Heart left ventricle (tissue), 16 donors: ENCODE measurements at regions not wholly inside any gene's neighbourhood (a gene's known extent, or its start where the extent isn't known, plus 50 kb on each side); places are given as distances from the start of the nearest gene placed in this dataset.

ENCODE experiments used
- ATAC-seq, 4 donors: fragments of 200-7000 bp; cut with Tn5 transposase; one replicate each; pipeline ENCODE4 v1.9.1; 2020 to 2022; ENCODE audit warnings: moderate library complexity in 4 of 4, mild to moderate bottlenecking in 3 of 4, moderate number of reproducible peaks in 1 of 4
- DNase-seq, 5 donors: peaks; one replicate each; pipeline ENCODE4 v3.0.0-alpha.2; 2020
- H3K27ac ChIP-seq, 12 donors: fragments of 200-600 bp; sonication (generic) in 4 of 12; one replicate each; pipeline versions ENCODE4 v1.5.0 to v1.8.0; 2016 to 2022; ENCODE audit warnings: mild to moderate bottlenecking in 2 of 12
- H3K27me3 ChIP-seq, 9 donors: fragments of 200-600 bp; sonication (generic) in 2 of 9; one replicate each; pipeline versions ENCODE4 v1.5.1 to v1.8.0; 2016 to 2022; ENCODE audit warnings: mild to moderate bottlenecking in 3 of 9
- H3K36me3 ChIP-seq, 9 donors: fragments of 200-600 bp; sonication (generic) in 2 of 9; one replicate each; pipeline versions ENCODE4 v1.5.0 to v1.8.0; 2018 to 2022; ENCODE audit warnings: mild to moderate bottlenecking in 2 of 9
- H3K4me1 ChIP-seq, 12 donors: fragments of 200-600 bp; sonication (generic) in 4 of 12; one replicate each; pipeline versions ENCODE4 v1.5.0 to v1.8.0; 2016 to 2022; ENCODE audit warnings: mild to moderate bottlenecking in 3 of 12
- H3K4me3 ChIP-seq, 12 donors: fragments of 200-600 bp; sonication (generic) in 4 of 12; one replicate each; pipeline versions ENCODE4 v1.5.0 to v1.8.0; 2017 to 2022; ENCODE audit warnings: mild to moderate bottlenecking in 9 of 12, moderate library complexity in 4 of 12
- H3K9me3 ChIP-seq, 12 donors: fragments of 200-600 bp; sonication (generic) in 4 of 12; one replicate each; pipeline versions ENCODE4 v1.5.0 to v1.8.0; 2016 to 2022; ENCODE audit warnings: mild to moderate bottlenecking in 1 of 12
- POLR2A ChIP-seq, 2 donors: fragments of 450-650 bp; IDR thresholded peaks; one replicate each; pipeline ENCODE4 v1.6.1; 2017; ENCODE audit warnings: antibody characterized with exemption in 2 of 2, mild to moderate bottlenecking in 2 of 2, moderate library complexity in 2 of 2
- WGBS, 4 donors: extraction: QIAGEN DNeasy Blood & Tissue Kit in 2 of 4; methylation state at CpG; one replicate each; pipeline versions ENCODE4 v1.1.5 to v1.1.7; 2013 to 2018; 5-methylcytosine and 5-hydroxymethylcytosine counted together
- intact Hi-C, 10 donors: fragments of 100-400 bp; cut with DNase I; formaldehyde crosslinking; loops; one replicate each; pipeline versions ENCODE4 v1.11.1 to v1.14.2; 2022
- TF ChIP-seq, protein P1 (sequence below), 12 donors: fragments of 200-600 bp; sonication (generic) in 4 of 12; IDR thresholded peaks; one replicate each; pipeline versions ENCODE4 v1.5.0 to v1.8.0; 2018 to 2022; ENCODE audit warnings: antibody characterized with exemption in 12 of 12, mild to moderate bottlenecking in 5 of 12
- donor health status: ischemic (EF 13 %, LVEDD 7.1; RV severe dilation, severe dysfunction).
- donor health status: healthy with polysubstance abuse.
- donor health status: DM: no; HTN: yes; CAD: no.
- donor health status: DM: no; HTN: no; CAD: no.
- donor health status: ischemic (EF 25% LVEDD 6.9; RV normal size, moderate dysfunction).
- donor health status: ischemic (EF 25% LVEDD 5.7; RV mildly dilated, moderate dysfunction).
- donor health status: healthy.
- donor health status: DM: yes; HTN: yes; CAD: no.
- donor health status: ischemic (EF 35%, LVEDD 5.7; RV mildly dilated, moderate dysfunction).
- donor health status: nonischemic (EF 11% LVEDD 7.7; RV severe dilation, severe dysfunction).
- donor health status: DM: yes; HTN: yes; CAD: no.
- donor health status: PGD.
- donor health status: ischemic (EF 29% LVEDD 5.4; RV normal size, mild dysfunction).
- donor health status: nonischemic (EF 23%, LVEDD 6.1; RV moderate dilation, normal function).

DNA sequence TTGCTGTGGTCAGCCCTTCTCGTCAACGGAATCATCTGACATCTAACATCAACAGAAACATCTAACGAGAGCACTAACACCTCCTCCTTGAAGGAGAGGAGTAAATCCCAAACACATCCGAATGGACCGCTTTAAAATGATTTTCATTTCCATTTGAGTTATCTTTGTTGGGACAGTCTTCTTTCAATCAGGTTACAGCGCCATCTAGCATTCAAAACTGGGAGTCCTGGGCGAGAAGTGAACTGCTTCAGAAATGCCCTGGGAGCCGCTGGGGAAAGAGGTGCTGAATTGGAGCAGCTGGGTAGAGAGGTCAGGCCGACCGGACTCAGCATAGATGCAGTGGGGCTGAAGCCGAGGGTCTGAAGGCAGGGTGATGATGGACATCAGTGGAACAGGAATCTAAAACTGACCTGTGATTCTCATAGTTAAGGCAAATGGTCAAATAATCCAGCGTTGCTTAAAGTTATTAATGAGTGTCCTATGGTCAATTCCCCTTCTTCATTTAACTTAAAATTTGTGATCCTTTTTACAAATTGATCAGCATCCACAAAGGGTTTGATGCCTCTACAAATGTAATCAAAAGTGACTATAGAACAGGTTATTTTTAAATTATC is 170.0 kb upstream of the NDN start:
- DNase-seq, result peak in 2 of 5 donors; percentile 16 to 27
- H3K4me3 ChIP-seq, result no peak overlapping the region
- no peak overlapping the region for H3K27ac ChIP-seq
- TF ChIP-seq POLR2A (IDR thresholded peaks at IDR 0.05), result no peak
- TF ChIP-seq, protein P1, sequence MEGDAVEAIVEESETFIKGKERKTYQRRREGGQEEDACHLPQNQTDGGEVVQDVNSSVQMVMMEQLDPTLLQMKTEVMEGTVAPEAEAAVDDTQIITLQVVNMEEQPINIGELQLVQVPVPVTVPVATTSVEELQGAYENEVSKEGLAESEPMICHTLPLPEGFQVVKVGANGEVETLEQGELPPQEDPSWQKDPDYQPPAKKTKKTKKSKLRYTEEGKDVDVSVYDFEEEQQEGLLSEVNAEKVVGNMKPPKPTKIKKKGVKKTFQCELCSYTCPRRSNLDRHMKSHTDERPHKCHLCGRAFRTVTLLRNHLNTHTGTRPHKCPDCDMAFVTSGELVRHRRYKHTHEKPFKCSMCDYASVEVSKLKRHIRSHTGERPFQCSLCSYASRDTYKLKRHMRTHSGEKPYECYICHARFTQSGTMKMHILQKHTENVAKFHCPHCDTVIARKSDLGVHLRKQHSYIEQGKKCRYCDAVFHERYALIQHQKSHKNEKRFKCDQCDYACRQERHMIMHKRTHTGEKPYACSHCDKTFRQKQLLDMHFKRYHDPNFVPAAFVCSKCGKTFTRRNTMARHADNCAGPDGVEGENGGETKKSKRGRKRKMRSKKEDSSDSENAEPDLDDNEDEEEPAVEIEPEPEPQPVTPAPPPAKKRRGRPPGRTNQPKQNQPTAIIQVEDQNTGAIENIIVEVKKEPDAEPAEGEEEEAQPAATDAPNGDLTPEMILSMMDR (IDR thresholded peaks at IDR 0.05), result peak in 9 of 12 donors; percentile 6 to 53 (median 24)
- intact Hi-C loops, result loop anchor here in 5 of 10 donors (5.0 to 10.0 kb wide), 3 partner anchors 210 to 215 kb away; partner anchors contain the start of gene MAGEL2 (in 3 of the 5)
- 27 to 42% (median 30%) methylated on average over 12 of the region's 12 CpGs for WGBS, 4 donors
- no peak for ATAC-seq
- H3K36me3 ChIP-seq, result no peaks in the 10 kb centered on the region
- H3K4me1 ChIP-seq, result no peaks in the 10 kb centered on the region
- no peaks in the 10 kb centered on the region for H3K9me3 ChIP-seq
- H3K27me3 ChIP-seq, result peaks cover 0 to 4% (median 0%) of the 10 kb centered on the region in 9 donors

DNA sequence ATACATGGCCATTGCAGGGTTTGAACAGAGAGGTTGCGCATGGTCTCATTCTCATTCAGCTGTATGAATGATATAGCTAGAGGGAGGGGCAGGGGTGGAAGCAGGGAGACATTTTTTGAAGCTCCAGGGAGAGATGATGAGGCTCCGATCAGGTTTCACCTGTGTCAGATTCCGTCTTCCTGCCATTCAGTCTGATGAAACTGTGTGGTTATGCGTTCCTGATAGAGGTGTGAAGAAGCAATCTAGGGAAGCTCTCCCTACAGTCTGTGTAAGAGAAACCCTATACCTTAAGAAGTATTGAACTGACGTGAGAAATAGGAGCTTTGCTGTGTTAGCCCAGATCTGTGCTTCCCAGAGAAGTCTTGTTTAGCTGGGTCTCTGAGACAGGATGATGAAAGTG is 171.9 kb upstream of the NDN start:
- ATAC-seq, result no peak
- TF ChIP-seq, protein P1 (IDR thresholded peaks at IDR 0.05), result no peak
- no peak for TF ChIP-seq POLR2A (IDR thresholded peaks at IDR 0.05)
- H3K4me1 ChIP-seq, result no peaks in the 10 kb centered on the region
- DNase-seq, result no peak
- 71 to 83% (median 78%) methylated on average over 5 of the region's 5 CpGs for WGBS, 4 donors
- intact Hi-C loops, result loop anchor here in 5 of 10 donors (5.0 to 10.0 kb wide), 3 partner anchors 212 to 217 kb away; partner anchors contain the start of gene MAGEL2 (in 3 of the 5)
- no peaks in the 10 kb centered on the region for H3K9me3 ChIP-seq
- H3K27ac ChIP-seq, result no peak overlapping the region
- no peaks in the 10 kb centered on the region for H3K36me3 ChIP-seq
- no peak overlapping the region for H3K4me3 ChIP-seq
- peaks cover 0 to 4% (median 0%) of the 10 kb centered on the region in 9 donors for H3K27me3 ChIP-seq

DNA sequence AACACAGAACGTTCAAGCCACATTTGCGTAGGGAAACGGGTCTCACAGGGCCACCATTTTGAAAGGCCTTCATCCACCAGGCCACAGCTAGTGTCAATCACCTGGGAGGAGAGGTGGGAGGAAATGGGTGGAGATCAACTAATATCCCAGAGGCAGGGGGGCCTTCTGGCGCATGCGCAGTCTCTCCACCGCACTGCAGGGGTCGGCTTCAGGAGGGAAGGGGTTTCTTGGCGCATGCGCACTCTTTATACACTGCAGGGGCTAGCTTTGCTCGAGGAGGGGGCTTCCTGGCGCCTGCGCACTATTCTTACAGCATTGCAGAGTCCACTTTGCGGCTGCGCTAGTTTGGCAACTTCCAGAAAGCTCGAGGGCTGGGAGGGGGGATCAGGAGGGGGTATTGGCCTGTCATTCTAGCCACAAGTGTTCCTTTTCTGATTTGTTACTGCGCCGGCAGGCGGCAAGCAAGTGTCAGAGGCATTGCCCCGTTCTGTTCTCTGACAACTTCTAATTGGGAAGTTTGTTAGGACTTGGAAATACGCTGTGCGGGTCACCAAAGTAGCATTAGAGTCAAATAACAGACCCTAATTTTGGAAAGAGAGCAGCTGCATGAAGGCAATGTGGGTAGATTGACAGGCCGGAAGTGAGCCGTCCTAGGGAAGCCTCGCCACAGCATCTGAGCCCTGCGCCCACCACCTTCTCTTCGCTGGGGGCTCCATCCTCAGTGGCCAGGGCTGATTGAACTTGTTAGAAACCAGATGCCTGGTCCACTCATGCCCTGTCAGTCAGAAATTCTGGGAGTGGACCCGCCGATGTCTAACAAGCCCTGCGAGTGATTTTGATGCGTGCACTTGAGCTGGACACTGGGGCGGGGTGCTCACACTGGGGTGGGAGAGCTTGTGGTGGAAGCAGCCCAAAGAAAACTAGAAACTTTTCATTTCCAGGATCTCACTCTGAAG is 173.5 kb upstream of the NDN start:
- ATAC-seq, result no peak
- no peaks in the 10 kb centered on the region for H3K4me1 ChIP-seq
- TF ChIP-seq POLR2A (IDR thresholded peaks at IDR 0.05), result no peak
- TF ChIP-seq, protein P1 (IDR thresholded peaks at IDR 0.05), result no peak
- no peak overlapping the region for H3K27ac ChIP-seq
- H3K36me3 ChIP-seq, result no peaks in the 10 kb centered on the region
- H3K27me3 ChIP-seq, result peaks cover 0 to 4% (median 0%) of the 10 kb centered on the region in 9 donors
- DNase-seq, result no peak
- H3K9me3 ChIP-seq, result no peaks in the 10 kb centered on the region
- intact Hi-C loops, result loop anchor here in 1 of 10 donors (5.0 kb wide), 1 partner anchor 213 kb away; the partner anchor contains the start of gene MAGEL2
- WGBS, 4 donors, result 51 to 63% (median 56%) methylated on average over 30 to 31 of the region's 31 CpGs
- H3K4me3 ChIP-seq, result no peak overlapping the region

DNA sequence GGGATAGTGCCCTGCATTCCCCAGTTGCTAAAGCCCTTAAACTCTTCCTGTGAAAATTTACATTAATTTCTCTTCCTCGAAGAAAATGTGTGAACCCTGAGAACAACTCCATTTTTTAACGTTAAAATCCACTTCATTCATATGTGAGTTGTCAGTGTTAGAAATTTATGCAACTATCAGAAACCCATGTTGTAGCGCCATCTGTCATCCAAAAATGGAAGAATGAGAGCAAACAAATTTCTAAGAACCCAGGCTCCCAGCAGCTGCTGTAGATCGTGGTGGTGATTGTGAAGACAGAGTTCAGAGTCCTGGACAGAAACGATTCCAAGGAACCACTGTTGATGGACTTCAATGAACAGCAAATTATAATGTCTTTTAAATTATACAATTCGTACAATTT is 179.7 kb upstream of the NDN start:
- peaks cover 0 to 11% (median 3%) of the 10 kb centered on the region in 9 donors for H3K27me3 ChIP-seq
- no peak overlapping the region for H3K27ac ChIP-seq
- 37 to 39% (median 39%) methylated on average over 6 of the region's 6 CpGs for WGBS, 4 donors
- no peaks in the 10 kb centered on the region for H3K36me3 ChIP-seq
- H3K4me1 ChIP-seq, result no peaks in the 10 kb centered on the region
- no peak for TF ChIP-seq POLR2A (IDR thresholded peaks at IDR 0.05)
- TF ChIP-seq, protein P1 (IDR thresholded peaks at IDR 0.05), result peak in 5 of 12 donors; percentile 11 to 38 (median 29)
- no peaks in the 10 kb centered on the region for H3K9me3 ChIP-seq
- intact Hi-C loops, result loop anchor here in 1 of 10 donors (5.0 kb wide), 1 partner anchor 220 kb away; the partner anchor contains the start of gene MAGEL2
- no peak for ATAC-seq
- no peak overlapping the region for H3K4me3 ChIP-seq
- DNase-seq, result no peak
